ENCODE measurements at regions not wholly inside any gene's neighbourhood (a gene's known extent, or its start where the extent isn't known, plus 50 kb on each side); places are given as distances from the start of the nearest gene placed in this dataset.

DNA sequence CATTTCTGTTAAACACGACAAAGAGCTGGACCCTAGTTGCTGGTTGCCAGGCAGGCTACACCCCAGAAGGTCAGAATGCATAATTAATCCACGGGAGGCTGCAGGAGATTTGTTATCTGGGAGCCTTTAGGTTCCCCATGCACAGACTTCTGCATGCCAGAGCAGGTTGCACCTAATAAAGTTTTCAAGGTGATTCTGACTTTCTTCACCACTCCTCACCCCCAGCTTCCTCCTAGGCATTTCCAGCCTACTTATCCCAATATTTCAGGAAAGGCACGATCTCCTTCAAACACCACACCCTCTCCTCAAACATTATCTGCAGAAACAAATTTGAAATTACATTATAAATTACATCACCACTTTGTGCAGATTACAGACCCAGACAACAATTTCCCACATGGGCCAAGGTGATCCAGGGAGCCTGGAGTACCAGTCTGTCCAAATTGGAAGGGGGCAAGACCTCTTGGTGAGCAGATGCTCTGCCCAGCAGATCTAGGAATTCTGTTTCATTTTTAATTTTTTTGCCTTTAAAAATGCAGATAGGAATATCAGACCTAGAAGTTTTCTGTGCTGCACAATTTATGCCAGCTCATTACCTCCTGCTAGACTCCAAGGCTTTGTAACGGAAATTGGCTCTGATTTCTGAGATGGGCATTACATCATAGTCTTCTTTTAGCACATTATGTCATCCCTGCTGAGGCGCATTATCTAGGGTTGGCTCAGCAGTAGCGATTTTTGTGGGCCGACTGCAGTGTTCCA, 363.4 kb upstream of the SLC30A5 start:
- no peak for TF ChIP-seq CTCF (IDR thresholded peaks at IDR 0.05)
- TF ChIP-seq EZH2 (IDR thresholded peaks at IDR 0.05; ENCODE audit: borderline replicate concordance, insufficient read depth, low read depth, low read length, poor library complexity, severe bottlenecking), result no peak
